ENCODE measurements at regions not wholly inside any gene's neighbourhood (a gene's known extent, or its start where the extent isn't known, plus 50 kb on each side); places are given as distances from the start of the nearest gene placed in this dataset.
"Not testable (repeated sequence)": the region's sequence is repeated elsewhere in the genome, so short reads cannot be mapped to it uniquely, and the experiment has no call there.

DNA sequence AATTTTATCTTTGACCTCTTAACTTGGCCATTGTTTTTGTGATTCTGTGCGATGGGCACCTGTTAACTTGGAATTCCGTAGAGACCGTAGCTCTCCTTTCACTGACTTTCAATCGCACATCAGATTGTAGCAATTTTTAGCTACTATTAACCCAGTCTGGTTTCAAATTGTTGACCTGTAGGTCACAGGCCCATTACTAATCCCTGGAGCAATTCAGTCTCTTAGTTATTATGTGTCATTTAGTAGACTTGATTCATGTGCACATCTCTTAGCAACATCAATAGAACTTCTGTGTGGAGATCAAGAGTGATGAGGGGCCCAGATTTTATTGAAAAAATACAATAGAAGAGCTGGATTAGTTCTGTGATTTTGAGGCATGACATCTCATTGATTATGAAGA lies 549.6 kb upstream of the SLC10A2 start:
- H3K27me3 ChIP-seq (replicated peaks; ENCODE audit: control insufficient read depth, insufficient read depth, low read length), result no peaks in the 10 kb centered on the region
- DNase-seq (ENCODE audit: extremely low read depth, insufficient read length), result no peak
- no peak overlapping the region for H3K4me3 ChIP-seq (replicated peaks; ENCODE audit: low read depth, low read length)
- no peak for TF ChIP-seq CTCF (IDR thresholded peaks at IDR 0.05; ENCODE audit: insufficient read depth, low read length, poor library complexity, severe bottlenecking)
- H3K36me3 ChIP-seq (ENCODE audit: control insufficient read depth, insufficient read depth, low read length), result no peaks in the 10 kb centered on the region

DNA sequence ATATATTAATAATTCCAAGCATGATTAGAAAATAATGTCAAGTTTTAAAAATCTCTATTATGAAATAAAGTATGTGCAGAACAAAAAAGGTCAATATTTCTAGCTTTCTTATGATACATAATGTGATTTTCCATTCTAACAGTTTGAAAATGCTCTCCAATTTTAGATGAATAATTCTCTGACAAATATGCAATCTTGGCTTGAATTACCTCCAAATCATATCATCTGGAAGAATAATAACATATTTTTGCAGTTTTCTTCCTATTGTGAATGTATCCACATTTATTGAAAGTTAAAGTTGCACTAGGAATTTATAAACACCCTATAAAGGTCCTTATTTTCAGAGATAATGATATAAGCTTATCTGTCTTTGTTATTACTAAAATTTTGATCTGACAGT lies 548.5 kb upstream of the SLC10A2 start:
- H3K36me3 ChIP-seq (ENCODE audit: control insufficient read depth, insufficient read depth, low read length), result no peaks in the 10 kb centered on the region
- DNase-seq (ENCODE audit: extremely low read depth, insufficient read length), result no peak
- H3K27me3 ChIP-seq (replicated peaks; ENCODE audit: control insufficient read depth, insufficient read depth, low read length), result no peaks in the 10 kb centered on the region
- TF ChIP-seq CTCF (IDR thresholded peaks at IDR 0.05; ENCODE audit: insufficient read depth, low read length, poor library complexity, severe bottlenecking), result no peak
- no peak overlapping the region for H3K4me3 ChIP-seq (replicated peaks; ENCODE audit: low read depth, low read length)

GRCh38 chr13:103607995-103608394 lies 541.8 kb upstream of the SLC10A2 start:
- no peak for DNase-seq (ENCODE audit: extremely low read depth, insufficient read length)
- H3K27me3 ChIP-seq (replicated peaks; ENCODE audit: control insufficient read depth, insufficient read depth, low read length), result no peaks in the 10 kb centered on the region
- no peaks in the 10 kb centered on the region for H3K36me3 ChIP-seq (ENCODE audit: control insufficient read depth, insufficient read depth, low read length)
- TF ChIP-seq CTCF (IDR thresholded peaks at IDR 0.05; ENCODE audit: insufficient read depth, low read length, poor library complexity, severe bottlenecking), result no peak
- no peak overlapping the region for H3K4me3 ChIP-seq (replicated peaks; ENCODE audit: low read depth, low read length)

DNA sequence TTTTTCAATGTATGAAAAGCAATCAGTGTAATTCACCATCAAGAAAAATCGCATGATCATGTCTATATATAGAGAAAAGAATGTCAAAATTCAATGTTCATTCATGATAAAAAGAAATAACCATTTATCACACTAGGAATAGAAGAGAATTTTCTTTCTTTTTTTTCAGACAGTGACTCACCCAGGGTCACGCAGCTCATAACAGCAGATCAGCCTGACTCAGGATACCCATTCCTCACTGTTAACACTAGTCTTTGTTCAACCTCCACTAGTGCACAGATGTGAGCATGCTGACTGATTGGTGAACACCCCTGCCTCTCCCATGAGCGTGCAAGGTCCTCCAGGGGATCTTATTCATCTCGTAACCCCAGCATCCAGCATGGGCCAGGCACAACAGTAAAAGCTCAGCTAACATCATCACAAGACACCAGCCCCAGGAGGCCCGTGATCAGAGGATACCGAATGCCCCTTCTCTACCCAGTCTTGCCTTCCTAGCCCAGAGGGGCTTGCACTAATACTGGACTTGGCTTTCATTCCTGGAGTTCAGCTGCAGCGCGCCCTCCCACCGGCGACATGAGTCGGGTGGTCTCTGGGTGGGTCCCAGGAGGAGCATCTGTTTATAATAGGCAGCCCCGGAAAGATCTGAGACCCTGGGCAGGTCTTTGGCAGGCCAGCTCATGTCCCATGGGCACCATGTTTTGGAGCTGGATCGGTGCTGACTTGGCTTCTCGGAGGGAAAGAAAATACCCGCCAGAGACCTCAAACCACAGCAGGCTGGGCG lies 539.5 kb upstream of the SLC10A2 start:
- Histone ChIP-seq H3K27me3 (replicated peaks; ENCODE audit: control insufficient read depth, insufficient read depth, low read length) (no peaks in the 10 kb centered on the region), H3K36me3 (ENCODE audit: control insufficient read depth, insufficient read depth, low read length) (no peaks in the 10 kb centered on the region), H3K4me3 (replicated peaks; ENCODE audit: low read depth, low read length) (no peak overlapping the region)
- no peak for TF ChIP-seq CTCF (IDR thresholded peaks at IDR 0.05; ENCODE audit: insufficient read depth, low read length, poor library complexity, severe bottlenecking)
- no peak for DNase-seq (ENCODE audit: extremely low read depth, insufficient read length)

GRCh38 chr13:103599870-103600269 lies 533.7 kb upstream of the SLC10A2 start:
- DNase-seq (ENCODE audit: extremely low read depth, insufficient read length); H3K27me3 ChIP-seq (replicated peaks; ENCODE audit: control insufficient read depth, insufficient read depth, low read length); H3K36me3 ChIP-seq (ENCODE audit: control insufficient read depth, insufficient read depth, low read length); H3K4me3 ChIP-seq (replicated peaks; ENCODE audit: low read depth, low read length): not testable (repeated sequence)

DNA sequence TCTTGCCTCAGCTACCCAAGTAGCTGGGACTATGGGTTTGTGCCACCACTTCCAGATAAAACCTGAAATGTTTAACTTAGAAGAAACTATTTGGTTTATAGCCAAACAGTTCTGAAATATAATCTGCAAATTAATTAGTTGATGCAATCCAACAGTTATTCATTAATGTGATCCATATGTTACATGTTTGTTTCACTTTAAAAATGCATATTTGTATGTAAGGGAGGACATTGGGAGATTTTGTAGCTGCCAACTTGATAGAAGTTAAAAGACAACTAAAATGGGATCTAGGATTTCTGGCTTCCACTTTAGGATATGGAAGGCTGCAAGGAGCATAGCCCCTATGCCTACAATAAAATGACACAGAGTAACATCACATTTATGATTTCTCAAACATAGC lies 532.5 kb upstream of the SLC10A2 start:
- H3K4me3 ChIP-seq (replicated peaks; ENCODE audit: low read depth, low read length), result no peak overlapping the region
- no peaks in the 10 kb centered on the region for H3K36me3 ChIP-seq (ENCODE audit: control insufficient read depth, insufficient read depth, low read length)
- no peaks in the 10 kb centered on the region for H3K27me3 ChIP-seq (replicated peaks; ENCODE audit: control insufficient read depth, insufficient read depth, low read length)
- DNase-seq (ENCODE audit: extremely low read depth, insufficient read length), result no peak
- no peak for TF ChIP-seq CTCF (IDR thresholded peaks at IDR 0.05; ENCODE audit: insufficient read depth, low read length, poor library complexity, severe bottlenecking)
